ENCODE measurements at regions not wholly inside any gene's neighbourhood (a gene's known extent, or its start where the extent isn't known, plus 50 kb on each side); places are given as distances from the start of the nearest gene placed in this dataset.
"Not testable (repeated sequence)": the region's sequence is repeated elsewhere in the genome, so short reads cannot be mapped to it uniquely, and the experiment has no call there.

GRCh38 chr17:18564099-18564448, 80.1 kb downstream of the TBC1D28 start:
- peak; percentile 48 to 55 (median 49) for TF ChIP-seq CTCF (optimal IDR thresholded peaks at IDR 0.05 in 1 of 3, IDR thresholded peaks at IDR 0.05 in 1 of 3, conservative IDR thresholded peaks at IDR 0.05 in 1 of 3; ENCODE audit: extremely low read depth in 1 of 3, insufficient read depth in 2 of 3, low read length in 3 of 3)
- not testable (repeated sequence) for TF ChIP-seq EZH2 (IDR thresholded peaks at IDR 0.05; ENCODE audit: low read length)
